ENCODE measurements at regions not wholly inside any gene's neighbourhood (a gene's known extent, or its start where the extent isn't known, plus 50 kb on each side); places are given as distances from the start of the nearest gene placed in this dataset.

DNA sequence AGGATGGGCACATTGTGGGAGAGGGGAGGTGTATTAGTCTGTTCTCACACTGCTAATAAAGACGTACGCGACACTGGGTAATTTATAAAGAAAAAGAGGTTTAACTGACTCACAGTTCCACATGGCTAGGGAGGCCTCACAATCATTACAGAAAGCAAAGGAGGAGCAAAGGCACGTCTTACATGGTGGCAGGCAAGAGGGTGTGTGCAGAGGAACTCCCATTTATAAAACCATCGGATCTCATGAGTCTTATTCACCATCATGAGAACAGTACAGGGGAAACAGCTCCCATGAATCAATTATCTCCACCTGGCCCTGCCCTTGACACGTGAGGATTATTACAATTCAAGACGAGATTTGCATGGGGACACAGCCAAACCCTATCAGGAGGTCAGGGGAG is 266.7 kb downstream of the HAUS1 start:
- no TSS peak for BruUV-seq (replicated peaks)
- Histone ChIP-seq H3K27me3 (ENCODE audit: control insufficient read depth, insufficient read depth, low read length) (no peaks in the 10 kb centered on the region), H3K4me3 (ENCODE audit: low read depth in 2 of 2, low read length in 2 of 2) (no peak overlapping the region), H3K36me3 (ENCODE audit: control insufficient read depth, insufficient read depth, low read length) (no peaks in the 10 kb centered on the region), H3K27ac (ENCODE audit: low read length) (no peak overlapping the region), H3K4me1 (ENCODE audit: control insufficient read depth, insufficient read depth, low read length) (no peaks in the 10 kb centered on the region), H3K9me3 (ENCODE audit: control insufficient read depth, insufficient read depth, low read depth, low read length) (no peaks in the 10 kb centered on the region)
- in situ Hi-C loops (cut with HindIII; ENCODE audit: low pct_unique_long_range_greater_than_20kb, low sequenced_read_pairs) (no loop called here), intact Hi-C loops (cut with micrococcal nuclease; ENCODE audit: unreplicated experiment) (no loop called here)
- ATAC-seq (no peak), DNase-seq (ENCODE audit: low read depth, low spot score) (no peak)
- CTCF ChIA-PET: no interaction called here
- POLR2A ChIA-PET: no interaction called here
- no peak for TF ChIP-seq SIN3A (IDR thresholded peaks at IDR 0.05; ENCODE audit: borderline replicate concordance, insufficient read depth, low read depth, low read length)
- TF ChIP-seq, protein P1, sequence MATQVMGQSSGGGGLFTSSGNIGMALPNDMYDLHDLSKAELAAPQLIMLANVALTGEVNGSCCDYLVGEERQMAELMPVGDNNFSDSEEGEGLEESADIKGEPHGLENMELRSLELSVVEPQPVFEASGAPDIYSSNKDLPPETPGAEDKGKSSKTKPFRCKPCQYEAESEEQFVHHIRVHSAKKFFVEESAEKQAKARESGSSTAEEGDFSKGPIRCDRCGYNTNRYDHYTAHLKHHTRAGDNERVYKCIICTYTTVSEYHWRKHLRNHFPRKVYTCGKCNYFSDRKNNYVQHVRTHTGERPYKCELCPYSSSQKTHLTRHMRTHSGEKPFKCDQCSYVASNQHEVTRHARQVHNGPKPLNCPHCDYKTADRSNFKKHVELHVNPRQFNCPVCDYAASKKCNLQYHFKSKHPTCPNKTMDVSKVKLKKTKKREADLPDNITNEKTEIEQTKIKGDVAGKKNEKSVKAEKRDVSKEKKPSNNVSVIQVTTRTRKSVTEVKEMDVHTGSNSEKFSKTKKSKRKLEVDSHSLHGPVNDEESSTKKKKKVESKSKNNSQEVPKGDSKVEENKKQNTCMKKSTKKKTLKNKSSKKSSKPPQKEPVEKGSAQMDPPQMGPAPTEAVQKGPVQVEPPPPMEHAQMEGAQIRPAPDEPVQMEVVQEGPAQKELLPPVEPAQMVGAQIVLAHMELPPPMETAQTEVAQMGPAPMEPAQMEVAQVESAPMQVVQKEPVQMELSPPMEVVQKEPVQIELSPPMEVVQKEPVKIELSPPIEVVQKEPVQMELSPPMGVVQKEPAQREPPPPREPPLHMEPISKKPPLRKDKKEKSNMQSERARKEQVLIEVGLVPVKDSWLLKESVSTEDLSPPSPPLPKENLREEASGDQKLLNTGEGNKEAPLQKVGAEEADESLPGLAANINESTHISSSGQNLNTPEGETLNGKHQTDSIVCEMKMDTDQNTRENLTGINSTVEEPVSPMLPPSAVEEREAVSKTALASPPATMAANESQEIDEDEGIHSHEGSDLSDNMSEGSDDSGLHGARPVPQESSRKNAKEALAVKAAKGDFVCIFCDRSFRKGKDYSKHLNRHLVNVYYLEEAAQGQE (IDR thresholded peaks at IDR 0.05; ENCODE audit: insufficient read depth in 1 of 2, low read depth in 2 of 2, low read length in 1 of 2): no peak
- TF ChIP-seq CTCF (IDR thresholded peaks at IDR 0.05): no peak
- TF ChIP-seq TCF7L2 (IDR thresholded peaks at IDR 0.05; ENCODE audit: low read depth, low read length): no peak

- H3K36me3 ChIP-seq (ENCODE audit: control insufficient read depth, insufficient read depth, low read length): no peaks in the 10 kb centered on the region
- no peak for DNase-seq (ENCODE audit: low read depth, low spot score)
- H3K4me3 ChIP-seq (ENCODE audit: low read depth in 2 of 2, low read length in 2 of 2): no peak overlapping the region
- H3K27me3 ChIP-seq (ENCODE audit: control insufficient read depth, insufficient read depth, low read length): no peaks in the 10 kb centered on the region
- TF ChIP-seq TCF7L2 (IDR thresholded peaks at IDR 0.05; ENCODE audit: low read depth, low read length) (no peak), POLR2AphosphoS5 (IDR thresholded peaks at IDR 0.05; ENCODE audit: low read depth, low read length) (no peak), SIN3A (IDR thresholded peaks at IDR 0.05; ENCODE audit: borderline replicate concordance, insufficient read depth, low read depth, low read length) (no peak), CTCF (IDR thresholded peaks at IDR 0.05) (no peak)
- TF ChIP-seq, protein P1 (IDR thresholded peaks at IDR 0.05; ENCODE audit: insufficient read depth in 1 of 2, low read depth in 2 of 2, low read length in 1 of 2): no peak
- in situ Hi-C loops (cut with HindIII; ENCODE audit: low pct_unique_long_range_greater_than_20kb, low sequenced_read_pairs) (no loop called here), intact Hi-C loops (cut with micrococcal nuclease; ENCODE audit: unreplicated experiment) (no loop called here)
- ATAC-seq: no peak
- ChIA-PET POLR2A (no interaction called here), CTCF (no interaction called here)
- no TSS peak for BruUV-seq (replicated peaks)
- H3K27ac ChIP-seq (ENCODE audit: low read length): no peak overlapping the region
- H3K4me1 ChIP-seq (ENCODE audit: control insufficient read depth, insufficient read depth, low read length): no peaks in the 10 kb centered on the region
- H3K9me3 ChIP-seq (ENCODE audit: control insufficient read depth, insufficient read depth, low read depth, low read length): no peaks in the 10 kb centered on the region
Observed at GRCh38 chr18:46372670-46373069, 268.5 kb downstream of the HAUS1 start.

Data from Panc1 (cell line).